ENCODE measurements at regions not wholly inside any gene's neighbourhood (a gene's known extent, or its start where the extent isn't known, plus 50 kb on each side); places are given as distances from the start of the nearest gene placed in this dataset.

DNA sequence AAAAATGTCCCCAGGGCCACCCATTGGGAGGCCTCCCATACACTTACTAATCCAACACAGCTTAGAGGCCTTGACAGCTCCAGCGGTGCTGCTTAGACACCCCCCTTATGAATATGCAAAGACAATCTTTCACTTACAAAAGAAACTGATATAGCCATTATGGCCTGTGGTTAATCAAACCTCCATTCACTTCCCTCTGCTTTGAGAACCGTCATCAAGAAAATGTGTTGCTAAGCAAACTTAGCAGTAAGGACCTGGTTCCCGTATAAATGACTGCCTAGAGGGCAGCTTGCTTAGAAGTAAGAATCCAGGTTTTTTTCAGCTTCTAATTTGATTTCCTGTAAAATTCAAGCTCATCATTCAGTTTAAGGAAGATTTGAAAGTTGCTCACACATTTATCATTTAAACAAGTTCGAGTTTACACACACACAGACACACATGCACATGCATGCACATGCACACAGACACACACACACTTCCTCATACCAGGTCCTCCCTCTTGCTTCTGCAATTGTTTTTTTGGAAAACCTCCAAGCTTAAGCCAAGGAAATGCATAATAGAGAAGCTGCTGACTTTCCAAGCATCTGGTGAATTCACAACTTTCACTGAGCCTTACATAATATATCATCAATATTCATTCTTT, 137.7 kb upstream of the BLID start:
- TF ChIP-seq, protein P1, sequence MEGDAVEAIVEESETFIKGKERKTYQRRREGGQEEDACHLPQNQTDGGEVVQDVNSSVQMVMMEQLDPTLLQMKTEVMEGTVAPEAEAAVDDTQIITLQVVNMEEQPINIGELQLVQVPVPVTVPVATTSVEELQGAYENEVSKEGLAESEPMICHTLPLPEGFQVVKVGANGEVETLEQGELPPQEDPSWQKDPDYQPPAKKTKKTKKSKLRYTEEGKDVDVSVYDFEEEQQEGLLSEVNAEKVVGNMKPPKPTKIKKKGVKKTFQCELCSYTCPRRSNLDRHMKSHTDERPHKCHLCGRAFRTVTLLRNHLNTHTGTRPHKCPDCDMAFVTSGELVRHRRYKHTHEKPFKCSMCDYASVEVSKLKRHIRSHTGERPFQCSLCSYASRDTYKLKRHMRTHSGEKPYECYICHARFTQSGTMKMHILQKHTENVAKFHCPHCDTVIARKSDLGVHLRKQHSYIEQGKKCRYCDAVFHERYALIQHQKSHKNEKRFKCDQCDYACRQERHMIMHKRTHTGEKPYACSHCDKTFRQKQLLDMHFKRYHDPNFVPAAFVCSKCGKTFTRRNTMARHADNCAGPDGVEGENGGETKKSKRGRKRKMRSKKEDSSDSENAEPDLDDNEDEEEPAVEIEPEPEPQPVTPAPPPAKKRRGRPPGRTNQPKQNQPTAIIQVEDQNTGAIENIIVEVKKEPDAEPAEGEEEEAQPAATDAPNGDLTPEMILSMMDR (IDR thresholded peaks at IDR 0.05): no peak
- TF ChIP-seq POLR2A (IDR thresholded peaks at IDR 0.05): no peak

All from ovary (tissue), 3 donors.